C4-2B (cell line): ENCODE measurements at regions not wholly inside any gene's neighbourhood (a gene's known extent, or its start where the extent isn't known, plus 50 kb on each side); places are given as distances from the start of the nearest gene placed in this dataset.

Experiments
- ZFX ChIP-seq: fragments of 450-650 bp; IDR thresholded peaks from 2 replicates; pipeline ENCODE4 v1.6.1; 2017
- TF ChIP-seq, protein P1 (sequence below): fragments of 450-650 bp; conservative IDR thresholded peaks from 2 replicates; pipeline ENCODE4 v1.5.1; 2017; ENCODE audit warnings: mild to moderate bottlenecking

DNA sequence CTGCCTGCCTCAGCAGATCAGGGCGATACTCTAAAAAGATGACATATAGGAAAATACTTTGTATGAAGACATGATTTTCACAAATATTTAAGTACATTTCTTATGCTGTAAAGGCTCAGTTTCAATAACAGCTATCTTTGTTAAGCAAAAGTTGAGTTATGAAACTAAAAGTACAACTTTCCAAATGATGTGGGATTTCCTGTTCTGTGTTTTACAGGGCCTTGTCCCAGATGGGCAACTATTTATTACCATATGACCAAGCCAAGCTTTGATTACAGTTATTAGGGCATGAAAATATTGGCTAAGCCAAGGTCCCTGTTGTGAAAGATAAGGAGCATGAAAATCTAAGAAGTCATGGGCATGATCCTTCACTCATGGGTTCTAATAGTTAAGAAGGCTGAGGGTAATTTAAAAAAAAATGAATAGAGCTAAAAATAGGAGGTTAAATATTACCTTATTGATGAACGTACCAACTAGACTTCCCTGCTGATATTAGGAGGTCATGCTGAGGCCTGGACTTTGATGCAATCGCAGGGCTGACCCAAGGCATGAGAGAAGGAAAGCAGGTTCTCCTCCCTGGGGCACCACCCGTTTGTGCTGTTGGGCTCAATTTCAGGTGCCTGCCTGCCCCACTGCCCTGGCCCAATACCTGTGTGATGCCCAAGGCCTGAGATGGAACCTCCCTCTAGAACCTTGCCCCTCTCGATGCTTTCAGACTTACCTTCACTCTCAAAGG, 294.4 kb upstream of the PRDM1 start:
- TF ChIP-seq, protein P1, sequence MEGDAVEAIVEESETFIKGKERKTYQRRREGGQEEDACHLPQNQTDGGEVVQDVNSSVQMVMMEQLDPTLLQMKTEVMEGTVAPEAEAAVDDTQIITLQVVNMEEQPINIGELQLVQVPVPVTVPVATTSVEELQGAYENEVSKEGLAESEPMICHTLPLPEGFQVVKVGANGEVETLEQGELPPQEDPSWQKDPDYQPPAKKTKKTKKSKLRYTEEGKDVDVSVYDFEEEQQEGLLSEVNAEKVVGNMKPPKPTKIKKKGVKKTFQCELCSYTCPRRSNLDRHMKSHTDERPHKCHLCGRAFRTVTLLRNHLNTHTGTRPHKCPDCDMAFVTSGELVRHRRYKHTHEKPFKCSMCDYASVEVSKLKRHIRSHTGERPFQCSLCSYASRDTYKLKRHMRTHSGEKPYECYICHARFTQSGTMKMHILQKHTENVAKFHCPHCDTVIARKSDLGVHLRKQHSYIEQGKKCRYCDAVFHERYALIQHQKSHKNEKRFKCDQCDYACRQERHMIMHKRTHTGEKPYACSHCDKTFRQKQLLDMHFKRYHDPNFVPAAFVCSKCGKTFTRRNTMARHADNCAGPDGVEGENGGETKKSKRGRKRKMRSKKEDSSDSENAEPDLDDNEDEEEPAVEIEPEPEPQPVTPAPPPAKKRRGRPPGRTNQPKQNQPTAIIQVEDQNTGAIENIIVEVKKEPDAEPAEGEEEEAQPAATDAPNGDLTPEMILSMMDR: no peak
- no peak for TF ChIP-seq ZFX
